ENCODE measurements at regions not wholly inside any gene's neighbourhood (a gene's known extent, or its start where the extent isn't known, plus 50 kb on each side); places are given as distances from the start of the nearest gene placed in this dataset.

DNA sequence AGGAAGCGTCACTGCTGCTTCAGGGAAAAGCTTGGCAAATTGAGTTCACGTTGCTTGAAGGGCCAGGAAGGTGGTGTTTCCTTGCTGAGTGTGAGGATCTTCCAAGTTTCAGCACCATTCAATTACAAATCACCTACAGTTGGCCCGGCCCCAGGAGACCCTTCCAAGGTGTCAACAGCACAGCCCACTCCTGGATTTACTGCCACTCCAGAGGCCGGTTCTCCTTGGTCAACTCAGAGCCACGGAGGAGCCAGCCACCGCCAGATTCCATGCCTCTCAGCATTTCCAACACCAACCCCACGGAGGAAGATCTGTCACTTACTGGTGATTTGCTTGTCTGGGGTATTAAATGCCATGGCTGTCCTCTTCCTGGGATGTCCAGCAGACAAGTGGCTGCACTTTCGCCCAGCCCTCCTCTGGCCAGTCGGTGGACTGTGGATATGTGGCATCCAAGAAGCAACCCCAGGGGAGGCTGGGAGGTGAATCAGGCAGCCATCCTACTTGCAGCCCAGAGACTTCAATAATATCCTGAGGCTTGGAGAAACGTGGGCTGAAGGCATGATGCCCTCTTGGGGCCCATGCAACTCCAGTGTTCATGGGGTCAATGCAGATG, 74.1 kb upstream of the SHANK2 start:
- Mint-ChIP-seq H3K27ac (no peak overlapping the region), H3K4me3 (no peak overlapping the region), H3K9me3 (peaks cover 27% of the 10 kb centered on the region), H3K4me1 (no peaks in the 10 kb centered on the region), H3K36me3 (ENCODE audit: low read depth) (peaks cover 5% of the 10 kb centered on the region; the same call in 2 of the 3 replicates), H3K27me3 (ENCODE audit: insufficient read depth, low read depth, poor library complexity) (peaks cover 12% of the 10 kb centered on the region)
- no peak overlapping the region for H3K27ac ChIP-seq (ENCODE audit: low read depth)
- no peak for ATAC-seq
- no peaks in the 10 kb centered on the region for H3K27me3 ChIP-seq (ENCODE audit: insufficient read depth)
- H4K20me1 ChIP-seq (replicated peaks; ENCODE audit: insufficient read depth), result no peaks in the 10 kb centered on the region
- H3K79me2 ChIP-seq (replicated peaks; ENCODE audit: insufficient read depth), result no peaks in the 10 kb centered on the region
- no peaks in the 10 kb centered on the region for H3K4me1 ChIP-seq (ENCODE audit: insufficient read depth)
- H2AFZ ChIP-seq, result no peak overlapping the region
- H3F3A ChIP-seq (replicated peaks; ENCODE audit: low read depth), result no peaks in the 10 kb centered on the region
- DNase-seq (ENCODE audit: low spot score), result no peak
- H3K9me2 ChIP-seq (ENCODE audit: insufficient read depth), result no peaks in the 10 kb centered on the region
- TF ChIP-seq NANOG (IDR thresholded peaks at IDR 0.05; ENCODE audit: borderline replicate concordance) (no peak), POLR2AphosphoS5 (IDR thresholded peaks at IDR 0.05; ENCODE audit: low read depth) (no peak), EZH2phosphoT487 (IDR thresholded peaks at IDR 0.05; ENCODE audit: unreplicated experiment) (no peak), REST (IDR thresholded peaks at IDR 0.05; ENCODE audit: unreplicated experiment) (no peak), ZNF462 (CRISPR knock-in tag; IDR thresholded peaks at IDR 0.05) (no peak), ZNF331 (CRISPR knock-in tag; IDR thresholded peaks at IDR 0.05; ENCODE audit: low read depth) (no peak), ZNF114 (CRISPR knock-in tag; IDR thresholded peaks at IDR 0.05) (no peak), EZH2 (IDR thresholded peaks at IDR 0.05; ENCODE audit: low read depth, unreplicated experiment) (no peak)
- TF ChIP-seq, protein P1, sequence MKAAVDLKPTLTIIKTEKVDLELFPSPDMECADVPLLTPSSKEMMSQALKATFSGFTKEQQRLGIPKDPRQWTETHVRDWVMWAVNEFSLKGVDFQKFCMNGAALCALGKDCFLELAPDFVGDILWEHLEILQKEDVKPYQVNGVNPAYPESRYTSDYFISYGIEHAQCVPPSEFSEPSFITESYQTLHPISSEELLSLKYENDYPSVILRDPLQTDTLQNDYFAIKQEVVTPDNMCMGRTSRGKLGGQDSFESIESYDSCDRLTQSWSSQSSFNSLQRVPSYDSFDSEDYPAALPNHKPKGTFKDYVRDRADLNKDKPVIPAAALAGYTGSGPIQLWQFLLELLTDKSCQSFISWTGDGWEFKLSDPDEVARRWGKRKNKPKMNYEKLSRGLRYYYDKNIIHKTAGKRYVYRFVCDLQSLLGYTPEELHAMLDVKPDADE (IDR thresholded peaks at IDR 0.05), result no peak
- no peak overlapping the region for H3K4me3 ChIP-seq
- no peaks in the 10 kb centered on the region for H3K36me3 ChIP-seq (ENCODE audit: insufficient read depth)
- H3K4me2 ChIP-seq, result no peak overlapping the region

Measured in GM23338 (cell line).